Ishikawa (cell line): ENCODE measurements at regions not wholly inside any gene's neighbourhood (a gene's known extent, or its start where the extent isn't known, plus 50 kb on each side); places are given as distances from the start of the nearest gene placed in this dataset.

Experiments used
- EGR1 ChIP-seq: IDR thresholded peaks from 2 replicates; pipeline ENCODE4 v1.6.1; 2012
- EP300 ChIP-seq: IDR thresholded peaks from 2 replicates; pipeline ENCODE4 v1.6.1; 2012; ENCODE audit warnings: borderline replicate concordance
- TAF1 ChIP-seq: IDR thresholded peaks from 2 replicates; pipeline ENCODE4 v1.6.1; 2012; ENCODE audit warnings: low read depth, mild to moderate bottlenecking
- TCF12 ChIP-seq: IDR thresholded peaks from 2 replicates; pipeline ENCODE4 v1.6.1; 2012; ENCODE audit warnings: low read depth
- YY1 ChIP-seq: IDR thresholded peaks from 2 replicates; pipeline ENCODE4 v1.6.1; 2012; ENCODE audit warnings: low read depth
- TF ChIP-seq, protein P1 (sequence below): IDR thresholded peaks from 2 replicates; pipeline ENCODE4 v1.6.1; 2012; ENCODE audit warnings: low read depth, mild to moderate bottlenecking
- TF ChIP-seq, protein P2 (sequence below): IDR thresholded peaks from 2 replicates; pipeline ENCODE4 v1.6.1; 2012

DNA sequence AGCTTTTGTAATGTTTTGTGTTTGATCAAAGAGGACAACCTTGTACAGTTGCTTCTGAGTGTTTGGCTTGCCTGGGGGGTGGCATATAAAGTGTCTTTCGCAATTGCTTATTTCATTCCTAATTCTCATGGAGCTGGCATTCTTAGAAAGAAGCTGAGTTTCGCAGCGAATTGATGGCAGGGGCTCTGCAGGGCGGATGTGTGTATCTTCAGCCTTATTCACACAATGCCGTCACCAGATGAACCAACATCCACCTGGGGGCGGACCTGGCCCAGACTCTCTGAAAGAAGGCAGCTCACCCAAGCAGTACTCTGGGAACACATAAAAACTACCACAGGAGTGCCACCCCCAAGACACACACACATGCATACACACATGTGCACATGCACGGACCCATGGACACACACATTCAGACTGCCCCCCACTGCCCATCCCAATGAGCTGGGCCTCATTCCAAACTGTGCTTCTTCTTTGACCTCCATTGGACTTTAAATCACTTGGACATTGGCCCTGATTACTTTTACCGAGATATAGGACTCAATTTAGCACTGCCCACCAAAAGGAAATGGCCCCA is 55.4 kb upstream of the FOXQ1 start:
- TF ChIP-seq, protein P1, sequence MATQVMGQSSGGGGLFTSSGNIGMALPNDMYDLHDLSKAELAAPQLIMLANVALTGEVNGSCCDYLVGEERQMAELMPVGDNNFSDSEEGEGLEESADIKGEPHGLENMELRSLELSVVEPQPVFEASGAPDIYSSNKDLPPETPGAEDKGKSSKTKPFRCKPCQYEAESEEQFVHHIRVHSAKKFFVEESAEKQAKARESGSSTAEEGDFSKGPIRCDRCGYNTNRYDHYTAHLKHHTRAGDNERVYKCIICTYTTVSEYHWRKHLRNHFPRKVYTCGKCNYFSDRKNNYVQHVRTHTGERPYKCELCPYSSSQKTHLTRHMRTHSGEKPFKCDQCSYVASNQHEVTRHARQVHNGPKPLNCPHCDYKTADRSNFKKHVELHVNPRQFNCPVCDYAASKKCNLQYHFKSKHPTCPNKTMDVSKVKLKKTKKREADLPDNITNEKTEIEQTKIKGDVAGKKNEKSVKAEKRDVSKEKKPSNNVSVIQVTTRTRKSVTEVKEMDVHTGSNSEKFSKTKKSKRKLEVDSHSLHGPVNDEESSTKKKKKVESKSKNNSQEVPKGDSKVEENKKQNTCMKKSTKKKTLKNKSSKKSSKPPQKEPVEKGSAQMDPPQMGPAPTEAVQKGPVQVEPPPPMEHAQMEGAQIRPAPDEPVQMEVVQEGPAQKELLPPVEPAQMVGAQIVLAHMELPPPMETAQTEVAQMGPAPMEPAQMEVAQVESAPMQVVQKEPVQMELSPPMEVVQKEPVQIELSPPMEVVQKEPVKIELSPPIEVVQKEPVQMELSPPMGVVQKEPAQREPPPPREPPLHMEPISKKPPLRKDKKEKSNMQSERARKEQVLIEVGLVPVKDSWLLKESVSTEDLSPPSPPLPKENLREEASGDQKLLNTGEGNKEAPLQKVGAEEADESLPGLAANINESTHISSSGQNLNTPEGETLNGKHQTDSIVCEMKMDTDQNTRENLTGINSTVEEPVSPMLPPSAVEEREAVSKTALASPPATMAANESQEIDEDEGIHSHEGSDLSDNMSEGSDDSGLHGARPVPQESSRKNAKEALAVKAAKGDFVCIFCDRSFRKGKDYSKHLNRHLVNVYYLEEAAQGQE, result no peak
- TF ChIP-seq EP300 (no peak), EGR1 (no peak), TAF1 (no peak), TCF12 (no peak), YY1 (no peak)
- TF ChIP-seq, protein P2, sequence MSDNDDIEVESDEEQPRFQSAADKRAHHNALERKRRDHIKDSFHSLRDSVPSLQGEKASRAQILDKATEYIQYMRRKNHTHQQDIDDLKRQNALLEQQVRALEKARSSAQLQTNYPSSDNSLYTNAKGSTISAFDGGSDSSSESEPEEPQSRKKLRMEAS, result no peak
